Hepatocyte (in vitro differentiated cells): ENCODE measurements at regions not wholly inside any gene's neighbourhood (a gene's known extent, or its start where the extent isn't known, plus 50 kb on each side); places are given as distances from the start of the nearest gene placed in this dataset.

ENCODE experiments used
- CTCF ChIP-seq: fragments of 200-600 bp; sonication (generic); IDR thresholded peaks from 2 replicates; pipeline ENCODE4 v1.5.1; 2016; ENCODE audit warnings: antibody characterized with exemption, mild to moderate bottlenecking; ENCODE audit not compliant: poor library complexity
- EZH2 ChIP-seq: fragments of 200-600 bp; sonication (generic); IDR thresholded peaks from 2 replicates; pipeline ENCODE4 v1.6.1; 2016; ENCODE audit warnings: antibody characterized with exemption, mild to moderate bottlenecking, borderline replicate concordance

GRCh38 chr2:14239605-14240004 is 392.9 kb upstream of the LRATD1 start:
- TF ChIP-seq CTCF (no peak), EZH2 (no peak)
